ENCODE measurements at regions not wholly inside any gene's neighbourhood (a gene's known extent, or its start where the extent isn't known, plus 50 kb on each side); places are given as distances from the start of the nearest gene placed in this dataset.

- POLR2A ChIA-PET, result no interaction called here
- Histone ChIP-seq H4K20me1 (ENCODE audit: insufficient read depth) (no peaks in the 10 kb centered on the region), H3K27ac (ENCODE audit: low read depth, low read length) (no peak overlapping the region), H3K27me3 (ENCODE audit: insufficient read depth, low read length) (no peaks in the 10 kb centered on the region), H3K79me2 (ENCODE audit: insufficient read depth, low read length) (no peaks in the 10 kb centered on the region), H3K4me1 (ENCODE audit: control insufficient read depth in 1 of 2, insufficient read depth in 2 of 2, low read length in 2 of 2) (no peaks in the 10 kb centered on the region), H3K36me3 (ENCODE audit: control insufficient read depth in 1 of 2, insufficient read depth in 2 of 2, low read length in 2 of 2) (no peaks in the 10 kb centered on the region), H3K9me2 (ENCODE audit: insufficient read depth) (no peaks in the 10 kb centered on the region), H3K4me2 (ENCODE audit: low read length) (no peak overlapping the region), H3K9ac (ENCODE audit: low read length) (no peak overlapping the region), H3K9me3 (ENCODE audit: control insufficient read depth in 1 of 2, insufficient read depth in 1 of 2, low read depth in 1 of 2, low read length in 2 of 2) (no peaks in the 10 kb centered on the region), H2AFZ (ENCODE audit: low read depth, low read length, poor library complexity, severe bottlenecking) (no peak overlapping the region), H3K4me3 (replicated peaks in 1 of 2; ENCODE audit: low read depth in 1 of 2, low read length in 2 of 2) (no peak overlapping the region)
- ATAC-seq (no peak), DNase-seq (ENCODE audit: low read depth, low spot score) (no peak)
- RAD21 ChIA-PET (ENCODE audit: low non-redundant PET in 1 of 2, low total read pairs in 2 of 2, uncharacterized antibody in 2 of 2, unreplicated experiment in 2 of 2), result no interaction called here
- CTCF ChIA-PET, result no interaction called here
- intact Hi-C loops (cut with micrococcal nuclease), result no loop called here
- TF ChIP-seq EZH2phosphoT487 (IDR thresholded peaks at IDR 0.05; ENCODE audit: borderline replicate concordance) (no peak), REST (IDR thresholded peaks at IDR 0.05; ENCODE audit: low read depth) (0 out of 2 replicates have a peak, but pooled peaks have one; percentile 1), POLR2A (IDR thresholded peaks at IDR 0.05; ENCODE audit: borderline replicate concordance, extremely low read depth, insufficient read depth, insufficient read length) (no peak)
- no TSS peak for BruUV-seq (replicated peaks)
Measured at GRCh38 chr4:189131118-189131517, 809.6 kb upstream of the FRG1 start.

- Histone ChIP-seq H3K36me3 (ENCODE audit: control insufficient read depth in 1 of 2, insufficient read depth in 2 of 2, low read length in 2 of 2) (no peaks in the 10 kb centered on the region), H3K4me1 (ENCODE audit: control insufficient read depth in 1 of 2, insufficient read depth in 2 of 2, low read length in 2 of 2) (no peaks in the 10 kb centered on the region; a peak in 1 of 4 replicates), H3K79me2 (ENCODE audit: insufficient read depth, low read length) (no peaks in the 10 kb centered on the region), H3K4me2 (ENCODE audit: low read length) (no peak overlapping the region), H3K9me2 (ENCODE audit: insufficient read depth) (no peaks in the 10 kb centered on the region), H3K9me3 (ENCODE audit: control insufficient read depth in 1 of 2, insufficient read depth in 1 of 2, low read depth in 1 of 2, low read length in 2 of 2) (no peaks in the 10 kb centered on the region), H3K27ac (ENCODE audit: low read depth, low read length) (no peak overlapping the region), H4K20me1 (ENCODE audit: insufficient read depth) (no peaks in the 10 kb centered on the region), H3K4me3 (replicated peaks in 1 of 2; ENCODE audit: low read depth in 1 of 2, low read length in 2 of 2) (no peak overlapping the region), H3K9ac (ENCODE audit: low read length) (no peak overlapping the region), H3K27me3 (ENCODE audit: insufficient read depth, low read length) (no peaks in the 10 kb centered on the region), H2AFZ (ENCODE audit: low read depth, low read length, poor library complexity, severe bottlenecking) (no peak overlapping the region)
- POLR2A ChIA-PET, result no interaction called here
- no peak for DNase-seq (ENCODE audit: low read depth, low spot score)
- CTCF ChIA-PET, result no interaction called here
- TF ChIP-seq CEBPB (IDR thresholded peaks at IDR 0.05; ENCODE audit: low read depth), result no peak
- TF ChIP-seq EZH2phosphoT487 (IDR thresholded peaks at IDR 0.05; ENCODE audit: borderline replicate concordance), result no peak
- TF ChIP-seq TCF7L2 (IDR thresholded peaks at IDR 0.05; ENCODE audit: borderline replicate concordance, extremely low read depth, insufficient read depth, insufficient read length), result no peak
- RAD21 ChIA-PET (ENCODE audit: low non-redundant PET in 1 of 2, low total read pairs in 2 of 2, uncharacterized antibody in 2 of 2, unreplicated experiment in 2 of 2), result no interaction called here
- intact Hi-C loops (cut with micrococcal nuclease), result no loop called here
- no TSS peak for BruUV-seq (replicated peaks)
- ATAC-seq, result no peak
Measured at GRCh38 chr4:189136462-189136861, 804.2 kb upstream of the FRG1 start.
